Body of pancreas (tissue), 4 donors: ENCODE measurements at regions not wholly inside any gene's neighbourhood (a gene's known extent, or its start where the extent isn't known, plus 50 kb on each side); places are given as distances from the start of the nearest gene placed in this dataset.

Experiments used
- ATAC-seq: fragments of 150-250 bp; one replicate; pipeline ENCODE4 v1.9.1; 2016
- DNase-seq, 4 donors: peaks; one replicate each; pipeline ENCODE4 v3.0.0-alpha.2; 2019
- H3K27ac ChIP-seq, 4 donors: fragments of 200-600 bp; sonication (generic); 1 replicate in 3 of 4; 2 replicates in 1 of 4; pipeline versions ENCODE4 v1.5.1 to v1.6.1; 2016 to 2019; ENCODE audit warnings: mild to moderate bottlenecking in 1 of 4, mixed read lengths in 1 of 4, moderate library complexity in 1 of 4
- H3K27me3 ChIP-seq, 2 donors: fragments of 200-600 bp; sonication (generic); one replicate each; pipeline ENCODE4 v1.6.0; 2016; ENCODE audit warnings: mild to moderate bottlenecking in 1 of 2
- H3K36me3 ChIP-seq, 2 donors: fragments of 200-600 bp; sonication (generic); replicated peaks in 1 of 2; 2 replicates each; pipeline ENCODE4 v1.5.1; 2016; ENCODE audit warnings: low read depth in 2 of 2; ENCODE audit not compliant: insufficient read depth in 1 of 2
- H3K4me1 ChIP-seq: fragments of 200-600 bp; sonication (generic); one replicate; pipeline ENCODE4 v1.6.0; 2016
- H3K4me3 ChIP-seq, 2 donors: fragments of 200-600 bp; sonication (generic); 1 replicate in 1 of 2; 2 replicates in 1 of 2; pipeline ENCODE4 v1.5.1; 2016 to 2019
- H3K9me3 ChIP-seq, 3 donors: fragments of 200-600 bp; sonication (generic); 1 replicate in 2 of 3; 2 replicates in 1 of 3; pipeline ENCODE4 v1.5.1; 2016
- POLR2A ChIP-seq, 3 donors: fragments of 450-650 bp; IDR thresholded peaks; one replicate each; pipeline ENCODE4 v1.6.1; 2016; ENCODE audit warnings: antibody characterized with exemption in 3 of 3, mild to moderate bottlenecking in 2 of 3
- WGBS, 2 donors: methylation state at CpG; one replicate each; pipeline ENCODE4 v1.1.5; 2017; 5-methylcytosine and 5-hydroxymethylcytosine counted together
- intact Hi-C: fragments of 100-400 bp; cut with DNase I; formaldehyde crosslinking; loops from one replicate; pipeline ENCODE4 v1.15.1; 2023
- TF ChIP-seq, protein P1 (sequence below), 7 experiments: fragments of 450-650 bp in 4 of 7; fragments of 200-600 bp in 3 of 7; sonication (generic) in 3 of 7; IDR thresholded peaks; one replicate each; pipeline ENCODE4 v1.5.1; 2016 to 2019; ENCODE audit warnings: antibody characterized with exemption in 7 of 7

DNA sequence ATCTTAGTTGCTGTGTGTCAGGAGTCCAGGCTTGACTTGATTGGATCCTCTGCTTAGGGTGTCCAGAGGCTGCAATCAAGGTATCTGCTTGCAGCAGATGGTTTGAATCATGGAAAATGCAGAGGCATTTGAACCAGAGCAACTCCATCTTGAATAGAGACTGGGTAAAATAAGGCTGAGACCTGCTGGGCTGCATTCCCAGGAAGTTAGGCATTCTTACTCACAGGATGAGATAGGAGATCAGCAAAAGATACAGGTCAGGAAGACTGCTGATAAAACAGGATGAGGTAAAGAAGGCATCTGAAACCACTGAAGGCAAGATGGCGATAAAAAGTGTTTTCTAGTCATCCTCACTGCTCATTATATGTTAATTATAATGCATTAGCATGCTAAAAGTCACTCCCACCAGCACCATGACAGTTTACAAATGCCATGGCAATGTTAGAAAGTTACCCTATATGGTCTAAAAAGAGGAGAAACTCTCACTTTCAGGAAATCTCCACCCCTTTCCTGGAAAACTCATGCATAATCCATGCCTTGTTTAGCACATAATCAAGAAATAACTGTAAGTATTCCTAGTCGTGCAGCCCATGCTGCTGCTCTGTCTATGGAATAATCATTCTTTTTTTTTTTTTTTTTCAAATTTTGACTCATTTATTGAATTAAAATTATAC is 218.3 kb upstream of the CPNE8 start:
- TF ChIP-seq POLR2A (IDR thresholded peaks at IDR 0.05) = no peak
- TF ChIP-seq, protein P1, sequence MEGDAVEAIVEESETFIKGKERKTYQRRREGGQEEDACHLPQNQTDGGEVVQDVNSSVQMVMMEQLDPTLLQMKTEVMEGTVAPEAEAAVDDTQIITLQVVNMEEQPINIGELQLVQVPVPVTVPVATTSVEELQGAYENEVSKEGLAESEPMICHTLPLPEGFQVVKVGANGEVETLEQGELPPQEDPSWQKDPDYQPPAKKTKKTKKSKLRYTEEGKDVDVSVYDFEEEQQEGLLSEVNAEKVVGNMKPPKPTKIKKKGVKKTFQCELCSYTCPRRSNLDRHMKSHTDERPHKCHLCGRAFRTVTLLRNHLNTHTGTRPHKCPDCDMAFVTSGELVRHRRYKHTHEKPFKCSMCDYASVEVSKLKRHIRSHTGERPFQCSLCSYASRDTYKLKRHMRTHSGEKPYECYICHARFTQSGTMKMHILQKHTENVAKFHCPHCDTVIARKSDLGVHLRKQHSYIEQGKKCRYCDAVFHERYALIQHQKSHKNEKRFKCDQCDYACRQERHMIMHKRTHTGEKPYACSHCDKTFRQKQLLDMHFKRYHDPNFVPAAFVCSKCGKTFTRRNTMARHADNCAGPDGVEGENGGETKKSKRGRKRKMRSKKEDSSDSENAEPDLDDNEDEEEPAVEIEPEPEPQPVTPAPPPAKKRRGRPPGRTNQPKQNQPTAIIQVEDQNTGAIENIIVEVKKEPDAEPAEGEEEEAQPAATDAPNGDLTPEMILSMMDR (IDR thresholded peaks at IDR 0.05) = no peak
- no peaks in the 10 kb centered on the region for H3K36me3 ChIP-seq
- H3K9me3 ChIP-seq = no peaks in the 10 kb centered on the region
- ATAC-seq (no peak), DNase-seq (no peak)
- H3K27ac ChIP-seq = no peak overlapping the region
- no peaks in the 10 kb centered on the region for H3K4me1 ChIP-seq
- H3K4me3 ChIP-seq = no peak overlapping the region
- WGBS, 2 donors = 32 to 53% methylated on average over 2 of the region's 2 CpGs
- no peaks in the 10 kb centered on the region for H3K27me3 ChIP-seq
- intact Hi-C loops = no loop called here

DNA sequence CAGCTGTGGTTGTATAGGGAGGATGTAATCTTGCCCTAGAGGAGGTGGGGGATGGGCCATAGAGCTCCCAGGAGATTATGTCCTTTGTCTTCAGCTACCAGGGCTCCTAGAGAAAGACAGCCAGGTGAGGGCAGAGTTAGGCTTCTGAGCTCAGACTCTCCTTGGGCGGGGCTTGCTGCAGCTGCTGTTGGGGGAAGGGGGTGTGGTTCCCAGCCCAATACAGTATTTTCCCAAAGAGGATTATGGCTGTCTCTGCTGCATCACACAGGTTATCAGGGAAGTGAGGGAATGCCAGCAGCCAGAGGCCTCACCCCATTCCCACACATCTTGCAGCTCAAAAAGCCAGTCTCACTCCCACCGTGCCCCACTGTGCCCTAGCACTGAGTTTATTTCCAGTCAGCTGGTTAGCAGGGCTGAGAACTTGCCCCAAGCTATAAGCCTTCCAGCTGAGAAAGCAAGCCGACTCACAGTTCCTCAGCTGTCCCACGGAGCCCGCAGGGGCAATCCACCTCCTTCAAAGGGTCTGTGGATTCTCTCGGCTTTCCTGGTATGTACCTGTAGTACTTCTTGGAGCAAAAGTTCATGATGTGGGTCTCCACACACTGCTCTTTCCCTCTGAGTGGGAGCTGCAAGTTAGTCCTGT is 217.3 kb upstream of the CPNE8 start:
- DNase-seq (no peak), ATAC-seq (no peak)
- Histone ChIP-seq H3K9me3 (no peaks in the 10 kb centered on the region), H3K36me3 (no peaks in the 10 kb centered on the region), H3K27ac (no peak overlapping the region), H3K4me1 (no peaks in the 10 kb centered on the region), H3K4me3 (no peak overlapping the region), H3K27me3 (no peaks in the 10 kb centered on the region)
- 70 to 78% methylated on average over 6 of the region's 6 CpGs for WGBS, 2 donors
- TF ChIP-seq, protein P1 (IDR thresholded peaks at IDR 0.05) = no peak
- no peak for TF ChIP-seq POLR2A (IDR thresholded peaks at IDR 0.05)
- intact Hi-C loops = no loop called here

DNA sequence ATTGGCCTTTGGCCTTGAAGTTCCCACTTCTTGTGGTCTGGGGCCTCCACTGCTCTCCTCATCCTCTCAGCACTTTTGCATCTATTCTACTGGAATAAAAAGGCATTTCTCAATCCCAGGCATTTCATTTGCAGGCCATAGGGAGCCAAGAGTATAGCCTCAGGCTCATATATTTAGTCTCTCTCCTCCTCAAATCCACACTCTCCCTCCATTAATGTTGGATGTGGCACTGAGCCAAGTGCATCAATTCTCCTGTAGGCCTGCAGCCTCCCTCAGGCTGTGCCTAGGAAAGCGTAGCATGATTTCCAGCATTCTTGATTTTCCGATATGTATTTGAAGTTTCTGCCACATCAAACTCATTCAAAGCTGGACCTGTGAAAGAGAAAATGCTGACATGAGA is 211.5 kb upstream of the CPNE8 start:
- WGBS, 2 donors = 86 to 87% methylated on average over 2 of the region's 2 CpGs
- Histone ChIP-seq H3K9me3 (no peaks in the 10 kb centered on the region), H3K27ac (no peak overlapping the region), H3K27me3 (no peaks in the 10 kb centered on the region), H3K4me1 (no peaks in the 10 kb centered on the region), H3K4me3 (no peak overlapping the region), H3K36me3 (no peaks in the 10 kb centered on the region)
- ATAC-seq (no peak), DNase-seq (no peak)
- no peak for TF ChIP-seq POLR2A (IDR thresholded peaks at IDR 0.05)
- TF ChIP-seq, protein P1 (IDR thresholded peaks at IDR 0.05) = no peak
- intact Hi-C loops = no loop called here

DNA sequence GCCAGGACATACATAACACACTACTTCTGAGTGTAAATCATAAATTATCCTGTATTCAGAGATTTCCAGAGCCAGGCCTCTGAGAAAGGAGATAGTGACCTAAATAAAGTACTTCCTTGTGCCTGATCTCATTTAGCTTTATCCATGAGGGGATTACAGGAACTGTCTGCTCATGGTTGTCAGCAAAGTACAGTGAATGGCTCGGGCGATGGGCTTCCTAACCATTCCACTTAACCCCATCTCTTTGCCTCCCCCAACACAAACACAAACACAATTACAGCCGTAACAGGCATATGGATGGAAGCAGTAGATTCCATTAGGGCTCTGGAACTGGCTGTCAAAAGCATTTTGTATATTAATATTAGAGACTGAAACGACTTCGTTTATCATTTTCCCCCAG is 206.7 kb upstream of the CPNE8 start:
- 67 to 69% methylated on average over 5 of the region's 5 CpGs for WGBS, 2 donors
- H3K4me3 ChIP-seq = no peak overlapping the region
- H3K9me3 ChIP-seq = no peaks in the 10 kb centered on the region
- H3K27ac ChIP-seq = no peak overlapping the region
- no peaks in the 10 kb centered on the region for H3K4me1 ChIP-seq
- DNase-seq (no peak), ATAC-seq (no peak)
- no peak for TF ChIP-seq POLR2A (IDR thresholded peaks at IDR 0.05)
- TF ChIP-seq, protein P1 (IDR thresholded peaks at IDR 0.05) = no peak
- intact Hi-C loops = no loop called here
- H3K36me3 ChIP-seq = no peaks in the 10 kb centered on the region
- no peaks in the 10 kb centered on the region for H3K27me3 ChIP-seq

DNA sequence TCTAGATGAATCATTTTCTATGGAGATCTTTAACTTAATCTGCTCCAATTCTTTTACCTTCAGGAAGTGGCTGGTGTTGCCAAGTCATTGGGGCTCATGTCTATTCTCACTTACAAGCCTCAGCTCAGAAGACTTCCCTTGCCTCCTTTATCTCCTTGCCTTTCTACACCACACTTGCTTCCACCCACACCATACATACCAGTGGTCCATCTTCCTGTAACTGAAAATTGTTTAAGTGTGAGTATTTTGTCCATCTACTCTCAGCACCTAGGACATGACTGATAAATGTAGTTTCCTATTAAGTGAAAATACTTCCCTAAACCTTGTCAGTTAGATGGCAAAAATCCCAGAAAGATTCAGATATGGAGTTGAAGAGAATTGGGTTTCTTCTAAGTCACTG is 199.7 kb upstream of the CPNE8 start:
- intact Hi-C loops = no loop called here
- Histone ChIP-seq H3K4me1 (no peaks in the 10 kb centered on the region), H3K9me3 (no peaks in the 10 kb centered on the region), H3K27me3 (no peaks in the 10 kb centered on the region), H3K4me3 (no peak overlapping the region), H3K27ac (no peak overlapping the region), H3K36me3 (no peaks in the 10 kb centered on the region)
- no peak for ATAC-seq
- TF ChIP-seq, protein P1 (IDR thresholded peaks at IDR 0.05) = no peak
- TF ChIP-seq POLR2A (IDR thresholded peaks at IDR 0.05) = no peak
- DNase-seq = no peak
